ENCODE measurements at regions not wholly inside any gene's neighbourhood (a gene's known extent, or its start where the extent isn't known, plus 50 kb on each side); places are given as distances from the start of the nearest gene placed in this dataset.

DNA sequence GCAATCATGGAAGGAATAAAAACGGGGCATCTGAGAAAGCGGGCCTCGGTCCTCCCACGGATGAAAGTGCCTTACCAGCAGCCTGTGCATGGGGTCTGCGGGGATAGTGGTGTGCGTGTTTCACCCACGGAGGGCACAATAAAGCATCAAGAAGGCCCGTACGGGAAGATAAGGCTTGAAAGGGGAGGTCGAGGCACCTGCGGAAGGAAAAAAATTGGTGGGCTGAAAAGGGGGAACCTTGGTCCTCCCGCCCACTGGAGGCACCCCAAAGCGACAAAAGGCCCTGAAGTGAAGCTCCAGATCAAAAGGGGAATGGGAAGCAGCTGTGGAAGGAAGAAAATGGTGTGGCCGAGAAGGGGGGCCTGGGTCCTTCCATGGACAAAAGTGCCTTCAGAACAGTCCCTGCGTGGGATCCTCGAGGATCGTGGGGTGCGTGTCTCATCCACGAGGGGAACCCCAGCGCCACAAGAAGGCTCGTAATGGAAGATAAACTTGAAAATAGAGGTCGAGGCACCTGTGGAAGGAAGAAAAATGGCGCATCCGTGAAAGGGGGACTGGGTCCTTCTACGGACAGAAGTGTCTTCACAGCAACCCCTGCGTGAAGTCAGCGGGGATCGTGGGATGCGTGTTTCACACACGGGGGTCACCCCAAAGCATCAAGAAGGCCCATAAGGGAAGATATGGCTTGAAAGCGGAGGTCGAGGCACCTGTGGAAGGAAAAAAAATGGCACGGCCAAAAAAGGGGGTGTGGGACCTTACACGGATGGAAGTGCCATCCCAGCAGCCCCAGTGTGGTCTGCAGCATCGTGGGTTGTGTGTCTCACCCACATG, 276.9 kb downstream of the ALG10 start:
- no peaks in the 10 kb centered on the region for H3K27me3 ChIP-seq (replicated peaks in 1 of 2; ENCODE audit: control insufficient read depth in 2 of 2, insufficient read depth in 2 of 2, low read length in 1 of 2)
- BruUV-seq (replicated peaks): no TSS peak
- intact Hi-C loops (cut with micrococcal nuclease; ENCODE audit: unreplicated experiment): no loop called here
- SMC1A ChIA-PET (ENCODE audit: uncharacterized antibody, unreplicated experiment): no interaction called here
- CTCF ChIA-PET: no interaction called here
- 52% methylated on average over 35 of the region's 35 CpGs for WGBS (ENCODE audit: insufficient coverage, insufficient replicate concordance, low lambda C conversion rate, missing lambda C conversion rate)
- in situ Hi-C loops (cut with MboI): loop anchor here (25.0 kb wide), 3 partner anchors 88 to 288 kb away; no protein-coding TSS in a partner anchor
- RAD21 ChIA-PET (ENCODE audit: unreplicated experiment): no interaction called here
- H3K36me3 ChIP-seq (ENCODE audit: control insufficient read depth in 2 of 2, insufficient read depth in 2 of 2, low read length in 1 of 2): no peaks in the 10 kb centered on the region
- H2AFZ ChIP-seq (ENCODE audit: control insufficient read depth, low read depth, low read length): no peak overlapping the region
- H3K4me2 ChIP-seq (ENCODE audit: control insufficient read depth, insufficient read depth): no peak overlapping the region
- H3K79me2 ChIP-seq (ENCODE audit: control insufficient read depth, insufficient read depth, low read length): no peaks in the 10 kb centered on the region
- FAIRE-seq: no peak
- no peaks in the 10 kb centered on the region for H4K20me1 ChIP-seq (ENCODE audit: control insufficient read depth, insufficient read depth)
- no peak overlapping the region for H3K4me3 ChIP-seq
- no peaks in the 10 kb centered on the region; the same call in 2 of the 3 replicates for H3K9me3 ChIP-seq (replicated peaks; ENCODE audit: control insufficient read depth, insufficient read depth, low read length)
- no peaks in the 10 kb centered on the region for H3K4me1 ChIP-seq (ENCODE audit: control insufficient read depth, insufficient read depth, low read length)
- no peak for ATAC-seq
- POLR2A ChIA-PET: no interaction called here
- DNase-seq (ENCODE audit: low read depth, low spot score): no peak
- H3K27ac ChIP-seq (ENCODE audit: control insufficient read depth, insufficient read depth): no peak overlapping the region
- no peak overlapping the region for H3K9ac ChIP-seq (ENCODE audit: control insufficient read depth, insufficient read depth, low read length)
- TF ChIP-seq MYC (IDR thresholded peaks at IDR 0.05; ENCODE audit: insufficient read depth, insufficient read length, insufficient replicate concordance, low read length, severe bottlenecking) (no peak), CBX3 (IDR thresholded peaks at IDR 0.05; ENCODE audit: borderline replicate concordance, low read depth) (no peak), MTA2 (IDR thresholded peaks at IDR 0.05; ENCODE audit: low read depth) (no peak), ESRRA (IDR thresholded peaks at IDR 0.05; ENCODE audit: low read length) (no peak), NFYB (IDR thresholded peaks at IDR 0.05; ENCODE audit: insufficient read depth, low read depth, low read length) (no peak)
- TF ChIP-seq, protein P1, sequence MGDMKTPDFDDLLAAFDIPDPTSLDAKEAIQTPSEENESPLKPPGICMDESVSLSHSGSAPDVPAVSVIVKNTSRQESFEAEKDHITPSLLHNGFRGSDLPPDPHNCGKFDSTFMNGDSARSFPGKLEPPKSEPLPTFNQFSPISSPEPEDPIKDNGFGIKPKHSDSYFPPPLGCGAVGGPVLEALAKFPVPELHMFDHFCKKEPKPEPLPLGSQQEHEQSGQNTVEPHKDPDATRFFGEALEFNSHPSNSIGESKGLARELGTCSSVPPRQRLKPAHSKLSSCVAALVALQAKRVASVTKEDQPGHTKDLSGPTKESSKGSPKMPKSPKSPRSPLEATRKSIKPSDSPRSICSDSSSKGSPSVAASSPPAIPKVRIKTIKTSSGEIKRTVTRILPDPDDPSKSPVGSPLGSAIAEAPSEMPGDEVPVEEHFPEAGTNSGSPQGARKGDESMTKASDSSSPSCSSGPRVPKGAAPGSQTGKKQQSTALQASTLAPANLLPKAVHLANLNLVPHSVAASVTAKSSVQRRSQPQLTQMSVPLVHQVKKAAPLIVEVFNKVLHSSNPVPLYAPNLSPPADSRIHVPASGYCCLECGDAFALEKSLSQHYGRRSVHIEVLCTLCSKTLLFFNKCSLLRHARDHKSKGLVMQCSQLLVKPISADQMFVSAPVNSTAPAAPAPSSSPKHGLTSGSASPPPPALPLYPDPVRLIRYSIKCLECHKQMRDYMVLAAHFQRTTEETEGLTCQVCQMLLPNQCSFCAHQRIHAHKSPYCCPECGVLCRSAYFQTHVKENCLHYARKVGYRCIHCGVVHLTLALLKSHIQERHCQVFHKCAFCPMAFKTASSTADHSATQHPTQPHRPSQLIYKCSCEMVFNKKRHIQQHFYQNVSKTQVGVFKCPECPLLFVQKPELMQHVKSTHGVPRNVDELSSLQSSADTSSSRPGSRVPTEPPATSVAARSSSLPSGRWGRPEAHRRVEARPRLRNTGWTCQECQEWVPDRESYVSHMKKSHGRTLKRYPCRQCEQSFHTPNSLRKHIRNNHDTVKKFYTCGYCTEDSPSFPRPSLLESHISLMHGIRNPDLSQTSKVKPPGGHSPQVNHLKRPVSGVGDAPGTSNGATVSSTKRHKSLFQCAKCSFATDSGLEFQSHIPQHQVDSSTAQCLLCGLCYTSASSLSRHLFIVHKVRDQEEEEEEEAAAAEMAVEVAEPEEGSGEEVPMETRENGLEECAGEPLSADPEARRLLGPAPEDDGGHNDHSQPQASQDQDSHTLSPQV (IDR thresholded peaks at IDR 0.05): no peak
- TF ChIP-seq, protein P2, sequence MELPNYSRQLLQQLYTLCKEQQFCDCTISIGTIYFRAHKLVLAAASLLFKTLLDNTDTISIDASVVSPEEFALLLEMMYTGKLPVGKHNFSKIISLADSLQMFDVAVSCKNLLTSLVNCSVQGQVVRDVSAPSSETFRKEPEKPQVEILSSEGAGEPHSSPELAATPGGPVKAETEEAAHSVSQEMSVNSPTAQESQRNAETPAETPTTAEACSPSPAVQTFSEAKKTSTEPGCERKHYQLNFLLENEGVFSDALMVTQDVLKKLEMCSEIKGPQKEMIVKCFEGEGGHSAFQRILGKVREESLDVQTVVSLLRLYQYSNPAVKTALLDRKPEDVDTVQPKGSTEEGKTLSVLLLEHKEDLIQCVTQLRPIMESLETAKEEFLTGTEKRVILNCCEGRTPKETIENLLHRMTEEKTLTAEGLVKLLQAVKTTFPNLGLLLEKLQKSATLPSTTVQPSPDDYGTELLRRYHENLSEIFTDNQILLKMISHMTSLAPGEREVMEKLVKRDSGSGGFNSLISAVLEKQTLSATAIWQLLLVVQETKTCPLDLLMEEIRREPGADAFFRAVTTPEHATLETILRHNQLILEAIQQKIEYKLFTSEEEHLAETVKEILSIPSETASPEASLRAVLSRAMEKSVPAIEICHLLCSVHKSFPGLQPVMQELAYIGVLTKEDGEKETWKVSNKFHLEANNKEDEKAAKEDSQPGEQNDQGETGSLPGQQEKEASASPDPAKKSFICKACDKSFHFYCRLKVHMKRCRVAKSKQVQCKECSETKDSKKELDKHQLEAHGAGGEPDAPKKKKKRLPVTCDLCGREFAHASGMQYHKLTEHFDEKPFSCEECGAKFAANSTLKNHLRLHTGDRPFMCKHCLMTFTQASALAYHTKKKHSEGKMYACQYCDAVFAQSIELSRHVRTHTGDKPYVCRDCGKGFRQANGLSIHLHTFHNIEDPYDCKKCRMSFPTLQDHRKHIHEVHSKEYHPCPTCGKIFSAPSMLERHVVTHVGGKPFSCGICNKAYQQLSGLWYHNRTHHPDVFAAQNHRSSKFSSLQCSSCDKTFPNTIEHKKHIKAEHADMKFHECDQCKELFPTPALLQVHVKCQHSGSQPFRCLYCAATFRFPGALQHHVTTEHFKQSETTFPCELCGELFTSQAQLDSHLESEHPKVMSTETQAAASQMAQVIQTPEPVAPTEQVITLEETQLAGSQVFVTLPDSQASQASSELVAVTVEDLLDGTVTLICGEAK (IDR thresholded peaks at IDR 0.05; ENCODE audit: borderline replicate concordance): no peak
- TF ChIP-seq, protein P3, sequence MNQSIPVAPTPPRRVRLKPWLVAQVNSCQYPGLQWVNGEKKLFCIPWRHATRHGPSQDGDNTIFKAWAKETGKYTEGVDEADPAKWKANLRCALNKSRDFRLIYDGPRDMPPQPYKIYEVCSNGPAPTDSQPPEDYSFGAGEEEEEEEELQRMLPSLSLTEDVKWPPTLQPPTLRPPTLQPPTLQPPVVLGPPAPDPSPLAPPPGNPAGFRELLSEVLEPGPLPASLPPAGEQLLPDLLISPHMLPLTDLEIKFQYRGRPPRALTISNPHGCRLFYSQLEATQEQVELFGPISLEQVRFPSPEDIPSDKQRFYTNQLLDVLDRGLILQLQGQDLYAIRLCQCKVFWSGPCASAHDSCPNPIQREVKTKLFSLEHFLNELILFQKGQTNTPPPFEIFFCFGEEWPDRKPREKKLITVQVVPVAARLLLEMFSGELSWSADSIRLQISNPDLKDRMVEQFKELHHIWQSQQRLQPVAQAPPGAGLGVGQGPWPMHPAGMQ (IDR thresholded peaks at IDR 0.05; ENCODE audit: borderline replicate concordance): no peak
- TF ChIP-seq, protein P4, sequence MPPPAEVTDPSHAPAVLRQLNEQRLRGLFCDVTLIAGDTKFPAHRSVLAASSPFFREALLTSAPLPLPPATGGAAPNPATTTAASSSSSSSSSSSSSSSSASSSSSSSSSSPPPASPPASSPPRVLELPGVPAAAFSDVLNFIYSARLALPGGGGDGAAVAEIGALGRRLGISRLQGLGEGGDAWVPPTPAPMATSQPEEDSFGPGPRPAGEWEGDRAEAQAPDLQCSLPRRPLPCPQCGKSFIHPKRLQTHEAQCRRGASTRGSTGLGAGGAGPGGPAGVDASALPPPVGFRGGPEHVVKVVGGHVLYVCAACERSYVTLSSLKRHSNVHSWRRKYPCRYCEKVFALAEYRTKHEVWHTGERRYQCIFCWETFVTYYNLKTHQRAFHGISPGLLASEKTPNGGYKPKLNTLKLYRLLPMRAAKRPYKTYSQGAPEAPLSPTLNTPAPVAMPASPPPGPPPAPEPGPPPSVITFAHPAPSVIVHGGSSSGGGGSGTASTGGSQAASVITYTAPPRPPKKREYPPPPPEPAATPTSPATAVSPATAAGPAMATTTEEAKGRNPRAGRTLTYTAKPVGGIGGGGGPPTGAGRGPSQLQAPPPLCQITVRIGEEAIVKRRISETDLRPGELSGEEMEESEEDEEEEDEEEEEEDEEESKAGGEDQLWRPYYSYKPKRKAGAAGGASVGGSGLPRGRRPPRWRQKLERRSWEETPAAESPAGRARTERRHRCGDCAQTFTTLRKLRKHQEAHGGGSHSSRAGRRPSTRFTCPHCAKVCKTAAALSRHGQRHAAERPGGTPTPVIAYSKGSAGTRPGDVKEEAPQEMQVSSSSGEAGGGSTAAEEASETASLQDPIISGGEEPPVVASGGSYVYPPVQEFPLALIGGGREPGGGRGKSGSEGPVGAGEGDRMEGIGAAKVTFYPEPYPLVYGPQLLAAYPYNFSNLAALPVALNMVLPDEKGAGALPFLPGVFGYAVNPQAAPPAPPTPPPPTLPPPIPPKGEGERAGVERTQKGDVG (CRISPR knock-in tag; IDR thresholded peaks at IDR 0.05): no peak
